Right renal pelvis (tissue), 4 donors: ENCODE measurements at regions not wholly inside any gene's neighbourhood (a gene's known extent, or its start where the extent isn't known, plus 50 kb on each side); places are given as distances from the start of the nearest gene placed in this dataset.
"Not testable (repeated sequence)": the region's sequence is repeated elsewhere in the genome, so short reads cannot be mapped to it uniquely, and the experiment has no call there.

Source experiments
- DNase-seq, 4 donors: peaks; one replicate each; pipeline ENCODE4 v3.0.0-alpha.2; 2013; ENCODE audit warnings: low read depth in 4 of 4, low spot score in 3 of 4, missing footprints in 1 of 4

- DNase-seq: no peak
These were observed 317.7 kb upstream of the SEMA3C start for GRCh38 chr7:81236560-81236959.

DNA sequence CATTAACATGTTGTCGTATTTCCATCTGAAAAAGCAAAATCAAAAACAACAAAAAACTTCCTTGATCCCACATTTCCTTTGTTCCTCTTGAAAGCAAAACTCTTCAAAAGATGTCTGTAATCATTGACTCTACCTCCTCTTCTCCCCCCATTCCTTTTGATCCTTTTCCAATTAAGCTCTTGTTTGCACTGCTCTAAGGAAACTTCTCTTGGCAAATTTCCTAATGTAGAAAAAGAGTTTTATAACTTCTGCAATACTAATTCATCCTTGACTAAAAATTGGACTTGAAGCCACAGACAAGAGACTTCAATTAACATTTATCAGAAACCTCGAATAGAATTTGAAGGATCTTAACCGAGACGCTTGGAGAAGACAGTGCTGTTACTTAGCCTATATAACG is 317.1 kb upstream of the SEMA3C start:
- no peak for DNase-seq

GRCh38 chr7:81234896-81235295 is 316.0 kb upstream of the SEMA3C start:
- DNase-seq: no peak

DNA sequence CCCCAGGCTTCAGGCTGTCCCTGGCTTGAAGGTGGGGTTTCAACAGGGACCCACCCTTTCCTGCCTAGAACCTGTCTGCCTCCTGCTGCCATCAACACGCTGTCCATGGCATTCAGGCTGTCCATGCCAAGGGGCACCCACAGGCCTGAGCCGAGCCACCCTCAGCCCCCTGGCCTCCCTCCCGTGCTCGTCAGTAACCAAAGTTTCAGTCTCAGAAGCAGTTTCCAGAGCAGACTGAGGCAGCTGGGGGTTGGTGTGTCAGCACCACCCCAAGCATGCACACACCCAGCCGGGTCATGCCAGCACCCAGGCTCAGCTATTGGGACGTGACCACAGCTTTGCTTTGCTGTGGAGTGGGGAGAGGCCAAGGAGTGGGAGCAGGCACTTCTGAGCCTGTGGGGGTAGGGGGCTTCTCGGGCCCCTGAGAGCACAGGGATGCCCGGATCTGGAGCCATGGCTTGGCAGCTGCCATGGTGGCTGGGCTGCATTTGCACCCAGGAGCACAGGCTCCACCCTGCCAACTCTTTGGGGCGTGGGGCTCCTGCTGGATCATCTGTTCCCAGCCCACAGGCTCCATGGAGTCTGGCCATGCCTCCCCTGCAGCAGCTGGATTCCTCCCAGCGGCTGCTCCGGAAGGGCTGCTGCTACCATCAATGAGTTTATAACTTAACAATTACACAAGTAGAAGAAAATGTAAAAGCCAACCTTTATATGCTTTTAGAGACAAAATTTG is 314.5 kb upstream of the SEMA3C start:
- no peak for DNase-seq

DNA sequence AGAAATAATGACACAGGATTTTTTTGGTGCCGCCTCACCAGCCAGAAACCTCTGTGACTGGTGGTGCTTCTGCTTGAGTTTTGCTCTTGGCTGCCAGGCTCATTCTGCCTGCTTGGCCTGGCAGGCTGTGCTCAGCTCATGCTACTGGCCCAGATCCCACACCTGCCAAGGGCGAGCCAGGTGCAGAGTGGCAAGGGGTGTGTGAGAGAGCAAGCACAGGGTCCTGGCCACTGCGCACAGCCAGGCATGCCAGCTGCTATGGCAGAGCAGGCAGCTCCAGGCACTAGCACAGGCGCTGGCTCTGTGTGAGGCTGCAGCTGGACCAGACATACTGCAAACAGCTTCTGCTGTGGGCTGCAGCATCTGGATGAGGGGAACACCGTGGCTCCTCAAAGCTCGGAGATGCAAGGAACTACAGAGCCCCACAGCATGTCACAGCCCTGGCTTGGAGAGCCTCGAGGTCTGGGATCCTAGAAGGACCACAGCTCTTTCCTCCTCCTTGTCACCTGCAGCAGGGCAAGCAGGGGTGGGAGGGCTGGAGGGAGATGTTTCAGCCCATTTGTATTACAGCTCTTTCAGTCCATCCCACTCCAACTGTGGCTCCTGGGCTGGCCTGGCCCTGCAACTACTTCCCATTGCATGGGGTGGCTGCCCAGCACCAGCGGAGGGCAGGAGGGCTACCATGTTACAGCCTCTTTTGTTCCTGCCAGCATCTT is 313.4 kb upstream of the SEMA3C start:
- DNase-seq: no peak

DNA sequence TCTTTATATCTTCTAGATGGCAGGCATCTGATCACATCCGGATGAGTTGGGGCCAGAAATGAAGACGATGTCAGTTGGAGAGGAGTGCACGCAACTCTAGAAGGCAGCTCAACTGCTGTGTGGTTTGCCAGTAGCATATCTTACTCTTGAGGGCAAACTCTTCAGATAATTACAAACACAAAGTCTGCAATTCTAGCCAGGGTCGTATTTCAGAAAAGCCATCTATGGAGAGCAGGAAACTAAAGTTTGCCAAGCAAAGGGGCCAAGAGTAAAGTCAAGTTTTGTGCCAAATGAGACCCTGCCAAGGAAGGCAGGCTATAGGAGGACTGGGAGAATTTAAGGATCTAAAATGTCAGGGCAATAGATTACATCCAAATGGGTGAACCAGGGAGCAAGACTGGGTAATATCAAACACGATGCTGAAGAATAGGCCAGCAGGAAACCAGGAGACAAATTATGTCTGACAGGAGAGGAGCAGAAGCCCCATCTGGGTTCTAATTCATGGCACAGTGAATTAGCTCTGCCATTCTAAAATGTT is 312.5 kb upstream of the SEMA3C start:
- DNase-seq: no peak

- DNase-seq: no peak
These were observed 307.4 kb upstream of the SEMA3C start for GRCh38 chr7:81226234-81226633.

- DNase-seq: not testable (repeated sequence)
These were observed 303.8 kb upstream of the SEMA3C start for GRCh38 chr7:81222692-81223091.

DNA sequence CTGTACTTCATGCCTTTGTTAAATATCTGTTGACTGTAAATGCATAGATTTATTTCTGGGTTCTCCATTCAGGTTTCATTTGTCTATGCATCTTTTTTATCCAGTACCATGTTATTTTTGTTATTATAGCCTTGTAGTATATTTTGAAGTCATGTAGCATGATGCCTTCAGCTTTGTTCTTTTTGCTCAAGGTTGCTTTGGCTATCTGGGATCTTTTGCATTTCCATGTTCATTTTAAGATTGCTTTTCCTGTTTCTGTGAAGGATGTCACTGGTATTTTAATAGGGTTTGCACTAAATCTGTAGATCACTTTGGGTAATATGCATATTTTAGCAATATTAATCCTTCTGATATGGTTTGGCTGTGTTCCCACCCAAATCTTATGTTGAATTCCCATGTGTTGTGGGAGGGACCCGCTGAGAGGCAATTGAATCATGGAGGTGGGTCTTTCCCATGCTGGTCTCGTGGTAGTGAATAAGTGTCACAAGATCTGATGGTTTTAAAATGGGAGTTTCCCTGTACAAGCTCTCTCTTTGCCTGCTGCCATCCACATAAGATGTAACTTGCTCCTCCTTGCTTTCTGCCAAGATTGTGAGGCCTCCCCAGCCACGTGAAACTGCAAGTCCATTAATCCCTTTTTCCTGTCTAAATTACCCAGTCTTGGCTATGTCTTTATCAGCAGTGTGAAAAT is 302.8 kb upstream of the SEMA3C start:
- DNase-seq: no peak

DNA sequence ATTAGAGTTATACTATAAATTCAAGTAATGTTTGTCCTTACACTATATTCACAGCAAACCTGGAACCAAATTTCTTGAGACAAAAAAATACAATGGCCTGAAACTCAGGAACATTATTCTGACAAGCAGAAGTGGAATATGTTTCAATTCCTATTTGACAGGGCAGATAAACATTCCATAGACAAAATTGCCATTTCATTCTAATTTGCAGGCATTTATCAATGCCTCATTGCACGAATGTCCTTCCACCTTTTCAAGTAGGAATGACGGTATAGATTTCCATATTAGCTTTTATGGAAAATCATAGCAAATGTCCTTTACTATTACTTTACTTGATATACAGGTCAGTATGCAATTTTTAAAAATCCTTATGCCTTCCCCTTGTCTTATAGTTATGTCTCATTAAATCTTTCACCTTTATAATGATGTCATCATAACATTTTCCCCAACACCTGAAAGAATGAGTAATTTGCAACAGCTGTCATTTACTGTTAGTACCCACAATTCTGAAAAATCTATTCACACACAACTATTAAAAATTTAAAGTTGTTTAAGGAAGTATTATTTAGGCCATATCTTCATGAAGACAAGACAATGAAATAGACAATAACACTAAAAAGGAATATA is 299.7 kb upstream of the SEMA3C start:
- DNase-seq: no peak

DNA sequence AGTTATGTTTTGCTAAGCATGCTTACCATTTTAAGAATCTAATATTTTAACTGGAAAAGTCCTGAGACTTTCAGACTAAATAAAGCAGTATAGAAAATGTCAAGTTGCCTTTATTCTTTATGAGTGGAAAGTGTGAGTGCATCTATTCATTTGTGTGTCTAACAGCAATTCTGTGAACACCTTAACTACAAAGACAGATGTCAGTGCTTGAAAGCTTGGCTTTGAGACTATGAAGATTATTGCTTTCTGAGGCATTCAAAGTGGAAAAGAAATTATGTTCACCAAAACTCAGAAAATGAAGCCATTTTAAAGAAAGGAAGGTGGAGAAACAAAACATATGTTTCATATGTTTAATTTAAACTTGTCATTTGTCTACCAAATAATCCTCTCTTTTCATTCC is 294.5 kb upstream of the SEMA3C start:
- no peak for DNase-seq

DNA sequence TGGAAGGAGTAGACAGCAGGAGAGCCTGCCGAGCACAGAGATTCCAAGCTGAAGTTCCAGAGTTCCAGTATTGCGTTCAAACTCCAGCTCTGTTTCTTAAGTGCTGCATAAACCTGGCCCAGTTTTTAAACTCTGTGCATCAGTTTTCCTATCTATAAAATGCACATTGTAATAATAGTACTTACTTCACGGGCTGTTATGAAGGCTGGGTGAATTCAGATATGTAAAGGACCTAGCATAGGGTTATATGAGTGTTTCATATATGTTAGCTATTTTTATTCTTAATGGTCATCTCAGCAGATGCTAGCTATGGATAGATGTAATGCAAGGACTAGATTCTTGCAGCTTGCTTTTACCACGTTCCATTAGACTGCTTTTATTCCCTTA is 293.1 kb upstream of the SEMA3C start:
- no peak for DNase-seq

DNA sequence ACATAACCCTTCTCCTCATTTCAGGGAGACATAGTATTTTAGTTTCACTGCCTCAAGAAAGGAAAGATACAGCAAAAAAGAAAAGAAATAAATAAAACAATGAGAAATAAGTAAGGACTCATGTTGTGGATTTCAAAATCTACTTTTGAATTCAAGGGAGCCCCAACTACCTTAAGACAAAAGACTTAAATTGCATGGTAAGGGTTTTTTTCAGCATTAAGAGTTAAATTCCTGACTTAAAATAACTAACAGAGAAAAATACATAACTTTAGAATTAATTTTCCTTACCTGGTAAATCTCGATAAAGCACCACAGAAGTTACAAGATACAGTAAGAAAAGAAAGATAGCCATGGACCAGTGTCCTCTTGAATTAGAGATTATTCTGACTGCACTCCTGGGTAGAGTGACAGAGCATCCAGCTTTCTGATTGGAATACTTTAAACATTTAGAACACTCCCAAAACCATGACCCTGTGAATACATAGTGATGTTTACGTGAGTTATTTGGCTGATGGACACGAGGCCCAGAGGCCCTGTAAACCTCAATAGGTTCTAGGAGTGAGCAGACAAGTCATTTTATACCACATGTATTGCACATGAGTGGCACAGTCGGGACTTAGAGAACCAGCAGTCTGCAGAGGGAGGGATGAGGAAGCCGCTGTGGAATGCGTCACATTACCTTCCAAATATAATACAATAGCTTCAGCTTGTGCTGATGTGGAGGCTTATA is 292.5 kb upstream of the SEMA3C start:
- DNase-seq: no peak

DNA sequence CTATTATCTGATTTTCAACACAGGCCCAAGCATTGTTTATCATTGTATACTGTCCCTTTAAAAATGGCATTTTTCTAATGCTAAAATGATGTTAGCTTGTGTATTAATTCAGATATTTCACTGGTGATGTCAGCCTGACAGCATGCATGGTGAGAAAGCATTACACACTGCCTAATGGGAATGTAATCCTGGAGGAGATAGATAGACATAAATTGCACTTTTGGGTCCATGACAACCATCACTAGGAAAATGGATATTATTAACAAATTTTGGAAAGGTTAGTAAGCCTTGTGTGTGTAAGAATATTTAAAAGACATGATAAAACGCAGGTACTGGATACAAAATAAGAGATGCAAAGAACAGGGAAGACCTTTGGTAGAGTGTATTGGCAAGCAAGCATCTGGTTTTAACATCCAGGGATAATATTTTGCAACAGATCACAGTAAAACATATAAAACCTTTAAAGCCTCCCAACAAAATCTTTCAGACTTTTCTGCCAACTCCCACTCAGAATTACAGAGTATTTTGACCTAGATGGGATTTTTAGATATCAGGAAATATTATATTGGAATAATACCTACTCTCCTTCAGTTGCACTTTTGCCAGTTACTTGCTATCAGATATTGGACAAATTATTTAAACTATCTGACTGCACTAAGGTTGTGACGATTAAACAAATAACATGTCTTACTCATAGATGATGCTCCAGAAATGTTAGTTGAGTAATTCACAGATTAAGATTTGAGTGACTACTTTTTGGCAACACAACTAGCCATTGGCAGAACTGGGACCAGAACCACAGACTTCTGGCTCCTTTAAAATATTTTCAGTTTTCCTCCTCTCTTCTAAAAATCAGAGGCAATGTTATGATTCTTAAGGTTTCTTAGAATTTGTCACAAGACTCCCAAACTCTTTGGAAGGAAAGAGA is 291.6 kb upstream of the SEMA3C start:
- no peak for DNase-seq

DNA sequence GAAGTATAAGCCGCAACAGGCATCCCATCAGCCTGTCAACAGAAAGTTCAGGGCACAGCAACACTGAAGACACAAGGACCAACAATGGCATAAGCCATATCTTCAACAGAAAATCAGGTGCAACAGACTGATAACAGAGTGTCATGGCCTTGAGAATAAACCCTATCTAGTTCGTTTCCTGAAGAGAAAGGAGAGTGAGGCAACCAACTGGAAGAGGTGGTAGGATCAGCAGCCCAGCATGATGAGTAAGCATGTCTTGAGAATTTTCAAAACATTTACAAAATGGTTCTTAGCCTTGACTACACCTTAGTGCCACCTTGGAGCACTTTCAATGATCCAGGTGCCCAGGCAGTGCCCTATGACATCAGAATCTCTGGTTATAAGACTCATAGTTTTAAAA is 290.2 kb upstream of the SEMA3C start:
- no peak for DNase-seq

DNA sequence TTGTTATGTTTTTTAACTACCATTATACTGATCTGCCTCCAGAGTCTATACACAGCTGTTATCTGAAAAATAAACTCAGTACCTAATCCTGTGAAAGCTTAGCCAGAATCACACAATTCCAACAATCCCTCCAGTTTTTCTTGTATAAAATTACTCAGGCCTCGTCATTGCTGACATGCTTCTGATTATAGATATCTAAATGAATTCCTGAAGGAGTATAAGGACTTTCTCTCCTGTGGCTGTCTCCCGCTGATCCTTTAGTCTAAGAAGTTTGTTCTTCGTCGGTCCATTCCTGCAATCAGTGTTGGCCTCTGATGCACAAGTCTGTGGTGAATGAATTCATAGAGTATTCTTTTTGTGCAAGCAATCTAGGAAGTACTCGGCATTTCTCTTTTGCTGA is 288.9 kb upstream of the SEMA3C start:
- no peak for DNase-seq

GRCh38 chr7:81206667-81207360 is 288.0 kb upstream of the SEMA3C start:
- no peak for DNase-seq

DNA sequence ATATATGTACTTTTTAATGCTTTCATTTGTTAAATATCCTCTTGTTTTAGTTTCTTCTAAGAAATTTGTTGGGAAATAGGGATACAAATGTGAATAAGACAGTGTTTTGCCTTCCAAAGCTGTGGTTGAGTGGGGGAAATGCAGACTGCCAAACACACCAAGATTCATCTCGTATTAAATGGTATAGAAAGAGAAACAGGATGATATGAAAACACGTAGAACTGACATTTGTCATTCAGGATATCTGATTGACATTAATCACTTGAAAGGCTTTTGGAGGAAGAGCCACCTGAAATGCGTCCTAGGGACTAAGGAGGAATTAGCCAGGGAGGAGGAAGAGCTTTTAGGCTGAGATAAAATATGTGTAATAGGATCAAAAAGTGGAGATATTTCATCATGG is 287.4 kb upstream of the SEMA3C start:
- DNase-seq: no peak

- no peak for DNase-seq
These were observed 282.3 kb upstream of the SEMA3C start for GRCh38 chr7:81201188-81201587.
